Activated CD8-positive, alpha-beta memory T cell treated with anti-CD3 and anti-CD28 coated beads for 48 hours (primary cell): ENCODE measurements at regions not wholly inside any gene's neighbourhood (a gene's known extent, or its start where the extent isn't known, plus 50 kb on each side); places are given as distances from the start of the nearest gene placed in this dataset.
"Not testable (repeated sequence)": the region's sequence is repeated elsewhere in the genome, so short reads cannot be mapped to it uniquely, and the experiment has no call there.

ENCODE experiments used
- DNase-seq, 3 experiments: peaks; one replicate each; pipeline ENCODE4 v3.0.0-alpha.2; 2020; ENCODE audit warnings: low read depth in 2 of 3, low spot score in 2 of 3

- no peak for DNase-seq
Measured at GRCh38 chr20:22101606-22102005, 396.1 kb downstream of the PAX1 start.

GRCh38 chr20:22100686-22101085 lies 395.2 kb downstream of the PAX1 start:
- no peak for DNase-seq

GRCh38 chr20:22099348-22099747 lies 393.9 kb downstream of the PAX1 start:
- DNase-seq = no peak

GRCh38 chr20:22098511-22098910 lies 393.0 kb downstream of the PAX1 start:
- DNase-seq = no peak

- DNase-seq = no peak
Measured at GRCh38 chr20:22093122-22093521, 387.7 kb downstream of the PAX1 start.

- DNase-seq = no peak
Measured at GRCh38 chr20:22088882-22089281, 383.4 kb downstream of the PAX1 start.

GRCh38 chr20:22080985-22081384 lies 375.5 kb downstream of the PAX1 start:
- DNase-seq = no peak

GRCh38 chr20:22074635-22075034 lies 369.2 kb downstream of the PAX1 start:
- DNase-seq = no peak

GRCh38 chr20:22071841-22072240 lies 366.4 kb downstream of the PAX1 start:
- DNase-seq = no peak

GRCh38 chr20:22070610-22071058 lies 365.2 kb downstream of the PAX1 start:
- DNase-seq = no peak

GRCh38 chr20:22063753-22064152 lies 358.3 kb downstream of the PAX1 start:
- no peak for DNase-seq

GRCh38 chr20:22062874-22063273 lies 357.4 kb downstream of the PAX1 start:
- no peak for DNase-seq

- no peak for DNase-seq
Measured at GRCh38 chr20:22060610-22061009, 355.1 kb downstream of the PAX1 start.

GRCh38 chr20:22058746-22059145 lies 353.3 kb downstream of the PAX1 start:
- no peak for DNase-seq

GRCh38 chr20:22055981-22056380 lies 350.5 kb downstream of the PAX1 start:
- DNase-seq = no peak

GRCh38 chr20:22052025-22052650 lies 346.7 kb downstream of the PAX1 start:
- no peak for DNase-seq

GRCh38 chr20:22045956-22046507 lies 340.6 kb downstream of the PAX1 start:
- DNase-seq = not testable (repeated sequence)

- no peak for DNase-seq
Measured at GRCh38 chr20:22027423-22027822, 322.0 kb downstream of the PAX1 start.

GRCh38 chr20:22020201-22020600 lies 314.7 kb downstream of the PAX1 start:
- no peak for DNase-seq

- no peak for DNase-seq
Measured at GRCh38 chr20:22008456-22008855, 303.0 kb downstream of the PAX1 start.

GRCh38 chr20:22006306-22006705 lies 300.8 kb downstream of the PAX1 start:
- DNase-seq = no peak

GRCh38 chr20:22005535-22005934 lies 300.1 kb downstream of the PAX1 start:
- no peak for DNase-seq

GRCh38 chr20:22004946-22005345 lies 299.5 kb downstream of the PAX1 start:
- DNase-seq = no peak
